PC-3 (cell line): ENCODE measurements at regions not wholly inside any gene's neighbourhood (a gene's known extent, or its start where the extent isn't known, plus 50 kb on each side); places are given as distances from the start of the nearest gene placed in this dataset.

Source experiments
- ATAC-seq: fragments of 200-7000 bp; cut with Tn5 transposase; 2 replicates; pipeline ENCODE4 v1.9.1; 2020; ENCODE audit warnings: mild to moderate bottlenecking, moderate library complexity
- BruUV-seq: library from RNA; stranded (reverse); fragments of 400-500 nt; replicated peaks from 2 replicates; lab custom pipeline; 2021; lab: Mats Ljungman, UMichigan
- CTCF ChIA-PET: fragments of 300-600 bp; sonication (Branson Sonifier 250); formaldehyde crosslinking; loops from one replicate; lab custom pipeline; 2022; ENCODE audit warnings: antibody characterized with exemption; lab: Charles Lee
- POLR2A ChIA-PET: fragments of 300-600 bp; sonication (Branson Sonifier 250); formaldehyde crosslinking; loops from one replicate; lab custom pipeline; 2022; ENCODE audit warnings: antibody characterized with exemption; ENCODE audit not compliant: unreplicated experiment; lab: Charles Lee
- DNase-seq: peaks from one replicate; pipeline ENCODE4 v3.0.0-alpha.2; 2015
- H2AFZ ChIP-seq: fragments of 300-600 bp; sonication (generic); 2 replicates; pipeline ENCODE4 v1.6.0; 2016; ENCODE audit warnings: antibody characterized with exemption, low read length
- H3F3A ChIP-seq: fragments of 300-600 bp; sonication (generic); one replicate; pipeline ENCODE4 v1.6.0; 2017; ENCODE audit warnings: antibody characterized with exemption, low read length, control low read depth, mild to moderate bottlenecking; ENCODE audit not compliant: unreplicated experiment
- H3K27ac ChIP-seq: fragments of 300-600 bp; sonication (generic); 2 replicates; pipeline ENCODE4 v1.5.1; 2016; ENCODE audit warnings: mild to moderate bottlenecking, low read length
- H3K27me3 ChIP-seq: fragments of 300-600 bp; sonication (generic); 2 replicates; pipeline ENCODE4 v1.6.1; 2016; ENCODE audit warnings: low read length, mixed read lengths
- H3K36me3 ChIP-seq: fragments of 300-600 bp; sonication (generic); 2 replicates; pipeline ENCODE4 v1.6.1; 2016; ENCODE audit warnings: low read depth, mixed run types, low read length, mixed read lengths
- H3K4me1 ChIP-seq: fragments of 300-600 bp; sonication (generic); 2 replicates; pipeline ENCODE4 v1.5.1; 2016; ENCODE audit warnings: low read length; ENCODE audit not compliant: insufficient read depth
- H3K4me2 ChIP-seq: fragments of 300-600 bp; sonication (generic); 2 replicates; pipeline ENCODE4 v1.6.0; 2016; ENCODE audit warnings: low read length
- H3K4me3 ChIP-seq: fragments of 300-600 bp; sonication (generic); 2 replicates; pipeline ENCODE4 v1.5.1; 2016; ENCODE audit warnings: mild to moderate bottlenecking, low read length, mixed read lengths
- H3K79me2 ChIP-seq: fragments of 300-600 bp; sonication (generic); 2 replicates; pipeline ENCODE4 v1.6.1; 2017; ENCODE audit warnings: low read length, mixed read lengths
- H3K9ac ChIP-seq: fragments of 300-600 bp; sonication (generic); 2 replicates; pipeline ENCODE4 v1.6.0; 2016; ENCODE audit warnings: mild to moderate bottlenecking, low read length
- H3K9me2 ChIP-seq: fragments of 300-600 bp; sonication (generic); replicated peaks from 2 replicates; pipeline ENCODE4 v1.6.1; 2016; ENCODE audit warnings: mixed run types, low read length, mixed read lengths
- H3K9me3 ChIP-seq: fragments of 300-600 bp; sonication (generic); 2 replicates; pipeline ENCODE4 v1.6.1; 2016; ENCODE audit warnings: low read length, mixed read lengths
- H4K20me1 ChIP-seq: fragments of 300-600 bp; sonication (generic); 2 replicates; pipeline ENCODE4 v1.6.1; 2016; ENCODE audit warnings: low read length, mixed read lengths
- CTCF ChIP-seq: fragments of 300-600 bp; sonication (generic); conservative IDR thresholded peaks from 2 replicates; pipeline ENCODE4 v1.5.1; 2017; ENCODE audit warnings: antibody characterized with exemption, low read depth, mild to moderate bottlenecking, low read length
- EZH2 ChIP-seq: fragments of 300-600 bp; sonication (generic); IDR thresholded peaks from one replicate; pipeline ENCODE4 v1.6.1; 2017; ENCODE audit warnings: antibody characterized with exemption, mild to moderate bottlenecking, low read length; ENCODE audit not compliant: unreplicated experiment
- EZH2phosphoT487 ChIP-seq: fragments of 300-600 bp; sonication (generic); IDR thresholded peaks from 2 replicates; pipeline ENCODE4 v1.6.1; 2018; ENCODE audit warnings: mild to moderate bottlenecking, antibody characterized with exemption, low read length, borderline replicate concordance
- intact Hi-C: fragments of 100-400 bp; cut with micrococcal nuclease; formaldehyde crosslinking; loops from 2 replicates; pipeline ENCODE4 v1.9.0; 2023

- no TSS peak for BruUV-seq
- no peak overlapping the region for H3K4me2 ChIP-seq
- H3K79me2 ChIP-seq, result no peaks in the 10 kb centered on the region
- DNase-seq (no peak), ATAC-seq (no peak)
- no peaks in the 10 kb centered on the region for H3K9me2 ChIP-seq
- POLR2A ChIA-PET, result no interaction called here
- no peaks in the 10 kb centered on the region for H3K9me3 ChIP-seq
- H2AFZ ChIP-seq, result no peak overlapping the region
- no peaks in the 10 kb centered on the region for H3F3A ChIP-seq
- intact Hi-C loops, result no loop called here
- CTCF ChIA-PET, result no interaction called here
- H3K27me3 ChIP-seq, result no peaks in the 10 kb centered on the region
- H3K36me3 ChIP-seq, result no peaks in the 10 kb centered on the region
- no peak overlapping the region for H3K4me3 ChIP-seq
- no peaks in the 10 kb centered on the region for H3K4me1 ChIP-seq
- no peak overlapping the region for H3K9ac ChIP-seq
- no peaks in the 10 kb centered on the region for H4K20me1 ChIP-seq
- TF ChIP-seq CTCF, result no peak
- TF ChIP-seq EZH2, result no peak
- TF ChIP-seq EZH2phosphoT487, result no peak
- H3K27ac ChIP-seq, result no peak overlapping the region
Measured at GRCh38 chr4:83712890-83713289, 177.0 kb downstream of the GPAT3 start.

- TF ChIP-seq CTCF (no peak), EZH2phosphoT487 (no peak), EZH2 (no peak)
- no peak overlapping the region for H3K4me2 ChIP-seq
- H3K27me3 ChIP-seq, result no peaks in the 10 kb centered on the region
- no peaks in the 10 kb centered on the region for H4K20me1 ChIP-seq
- H2AFZ ChIP-seq, result no peak overlapping the region
- no peak overlapping the region for H3K4me3 ChIP-seq
- no peak for ATAC-seq
- CTCF ChIA-PET, result no interaction called here
- no peaks in the 10 kb centered on the region for H3K79me2 ChIP-seq
- BruUV-seq, result no TSS peak
- DNase-seq, result no peak
- intact Hi-C loops, result no loop called here
- no peaks in the 10 kb centered on the region for H3K9me3 ChIP-seq
- H3K27ac ChIP-seq, result no peak overlapping the region
- no peaks in the 10 kb centered on the region for H3K36me3 ChIP-seq
- H3K9me2 ChIP-seq, result no peaks in the 10 kb centered on the region
- H3K4me1 ChIP-seq, result no peaks in the 10 kb centered on the region
- no peak overlapping the region for H3K9ac ChIP-seq
- no peaks in the 10 kb centered on the region for H3F3A ChIP-seq
- POLR2A ChIA-PET, result interaction anchor here (0.6 kb wide), 1 partner anchor 9 kb away, joined by 6 read pairs; no protein-coding TSS in a partner anchor
Measured at GRCh38 chr4:83709627-83710026, 173.7 kb downstream of the GPAT3 start.

- Histone ChIP-seq H3K79me2 (no peaks in the 10 kb centered on the region), H3K9ac (no peak overlapping the region), H3K9me3 (no peaks in the 10 kb centered on the region), H3K4me2 (no peak overlapping the region), H3F3A (no peaks in the 10 kb centered on the region), H3K4me1 (no peaks in the 10 kb centered on the region), H2AFZ (no peak overlapping the region), H3K27ac (no peak overlapping the region), H4K20me1 (no peaks in the 10 kb centered on the region), H3K36me3 (no peaks in the 10 kb centered on the region), H3K4me3 (no peak overlapping the region), H3K9me2 (no peaks in the 10 kb centered on the region), H3K27me3 (no peaks in the 10 kb centered on the region)
- CTCF ChIA-PET, result no interaction called here
- POLR2A ChIA-PET, result no interaction called here
- DNase-seq, result no peak
- intact Hi-C loops, result no loop called here
- BruUV-seq, result no TSS peak
- ATAC-seq, result no peak
- TF ChIP-seq EZH2, result no peak
Measured at GRCh38 chr4:83708500-83709175, 172.7 kb downstream of the GPAT3 start.
